NB4 (cell line): ENCODE measurements at regions not wholly inside any gene's neighbourhood (a gene's known extent, or its start where the extent isn't known, plus 50 kb on each side); places are given as distances from the start of the nearest gene placed in this dataset.

Source experiments
- CTCF ChIP-seq: IDR thresholded peaks from one replicate; pipeline ENCODE4 v1.5.1; 2012; ENCODE audit warnings: low read depth, low read length
- MYC ChIP-seq: IDR thresholded peaks from 2 replicates; pipeline ENCODE4 v1.6.1; 2011; ENCODE audit warnings: low read depth, low read length
- POLR2A ChIP-seq: IDR thresholded peaks from 2 replicates; pipeline ENCODE4 v1.6.1; 2011; ENCODE audit warnings: mild to moderate bottlenecking; ENCODE audit not compliant: insufficient read length; ENCODE audit errors: extremely low read depth

- TF ChIP-seq MYC, result no peak
- TF ChIP-seq CTCF, result no peak
- no peak for TF ChIP-seq POLR2A
These were observed 297.7 kb downstream of the OMA1 start for GRCh38 chr1:58248791-58249190.
